Small intestine (tissue), 7 donors: ENCODE measurements at regions not wholly inside any gene's neighbourhood (a gene's known extent, or its start where the extent isn't known, plus 50 kb on each side); places are given as distances from the start of the nearest gene placed in this dataset.

ENCODE experiments used
- DNase-seq, 2 donors: peaks; one replicate each; pipeline versions ENCODE4 v3.0.0 to v3.0.0-alpha.2; 2013
- FAIRE-seq: peaks from 2 replicates; lab custom pipeline; 2012; peaks lifted over from hg19 to GRCh38; lab: Jason Lieb, UNC
- H3K27ac ChIP-seq, 3 donors: one replicate each; pipeline ENCODE4 v1.5.1; 2013; ENCODE audit warnings: low read length in 2 of 3, mild to moderate bottlenecking in 2 of 3, control low read depth in 1 of 3, inconsistent platforms in 1 of 3, low read depth in 1 of 3, moderate library complexity in 1 of 3
- H3K27me3 ChIP-seq, 3 donors: one replicate each; pipeline ENCODE4 v1.6.1; 2013; ENCODE audit warnings: low read length in 3 of 3, inconsistent platforms in 1 of 3; ENCODE audit not compliant: control insufficient read depth in 3 of 3, insufficient read depth in 3 of 3
- H3K36me3 ChIP-seq, 3 donors: one replicate each; pipeline ENCODE4 v1.6.1; 2013; ENCODE audit warnings: low read length in 3 of 3, inconsistent platforms in 1 of 3, low read depth in 1 of 3, mild to moderate bottlenecking in 1 of 3, moderate library complexity in 1 of 3; ENCODE audit not compliant: control insufficient read depth in 3 of 3, insufficient read depth in 2 of 3
- H3K4me1 ChIP-seq, 3 donors: one replicate each; pipeline ENCODE4 v1.6.1; 2013; ENCODE audit warnings: low read length in 2 of 3, inconsistent platforms in 1 of 3, low read depth in 1 of 3, mild to moderate bottlenecking in 1 of 3, moderate library complexity in 1 of 3; ENCODE audit not compliant: control insufficient read depth in 3 of 3, insufficient read depth in 2 of 3
- H3K4me3 ChIP-seq, 3 donors: one replicate each; pipeline ENCODE4 v1.5.1; 2013; ENCODE audit warnings: low read length in 3 of 3, control low read depth in 1 of 3, inconsistent platforms in 1 of 3, low read depth in 1 of 3, mild to moderate bottlenecking in 1 of 3, moderate library complexity in 1 of 3
- H3K9me3 ChIP-seq, 2 donors: one replicate each; pipeline ENCODE4 v1.6.1; 2013; ENCODE audit warnings: low read depth in 1 of 2, low read length in 1 of 2; ENCODE audit not compliant: control insufficient read depth in 2 of 2, insufficient read depth in 1 of 2
- WGBS, 3 donors: extraction: QIAGEN DNeasy Blood & Tissue Kit; methylation state at CpG; one replicate each; pipeline ENCODE4 v1.1.7; 2013; 5-methylcytosine and 5-hydroxymethylcytosine counted together
- donor health status: healthy with polysubstance abuse.
- donor health status: control.
- donor health status: control.
- donor health status: Bipolar disorder and iron deficiency.
- donor health status: healthy.

DNA sequence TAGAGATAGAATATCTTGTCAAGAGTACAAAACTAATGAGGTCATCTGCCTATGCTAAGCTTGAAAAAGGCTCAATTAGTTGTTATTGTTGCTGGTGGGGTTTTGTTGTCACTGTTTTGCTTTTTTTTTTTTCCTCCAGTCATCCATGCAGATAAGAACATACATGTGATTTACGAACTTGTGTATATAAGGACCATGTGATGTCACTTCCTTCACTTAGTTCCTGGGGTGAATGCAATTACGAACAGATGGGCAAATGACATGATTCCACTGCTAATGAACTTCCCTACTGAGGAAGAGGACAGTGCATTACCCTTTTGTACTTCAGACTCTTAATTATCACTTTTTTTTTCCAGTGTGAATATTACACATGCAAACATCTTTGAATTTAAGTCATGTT is 1175.3 kb upstream of the GJE1 start:
- WGBS, 3 donors: 74 to 83% (median 74%) methylated on average over 2 of the region's 2 CpGs
- no peak for FAIRE-seq
- no peaks in the 10 kb centered on the region for H3K36me3 ChIP-seq

DNA sequence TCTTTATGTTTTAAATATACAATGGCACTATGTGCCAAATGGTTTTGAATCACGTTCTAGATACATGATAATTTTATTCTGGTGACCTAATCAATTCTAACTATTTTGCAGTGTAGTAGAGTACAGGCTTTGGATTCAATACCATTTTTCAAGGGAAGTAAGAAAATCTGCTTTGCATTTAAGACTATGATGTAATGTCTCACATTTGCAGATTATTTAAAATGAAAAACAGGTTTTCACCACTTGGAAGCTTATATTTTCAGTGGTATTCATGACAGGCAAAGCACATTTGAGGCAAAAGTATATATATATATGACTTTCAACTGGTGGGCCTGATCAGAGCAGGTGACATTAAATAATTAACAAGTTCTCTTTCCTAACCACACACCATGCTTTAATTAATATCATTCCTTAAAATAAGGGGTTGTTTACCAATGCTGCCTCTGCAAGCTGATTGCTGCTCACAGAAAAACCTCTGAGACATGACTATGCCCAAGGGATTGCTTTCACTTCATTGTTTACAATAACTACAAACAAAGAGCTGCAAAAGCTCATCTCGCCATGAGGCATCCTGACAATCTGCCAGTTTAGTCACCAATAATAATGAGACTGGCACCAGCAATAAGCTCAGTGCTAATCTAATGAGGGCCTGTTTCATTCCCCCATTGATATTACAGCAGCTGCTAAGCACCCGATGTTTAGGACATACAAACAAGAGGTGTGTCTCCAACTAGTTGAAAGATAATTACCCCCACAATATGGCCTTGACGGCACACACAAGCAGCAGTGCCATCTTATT is 1176.0 kb upstream of the GJE1 start:
- H3K27me3 ChIP-seq: no peaks in the 10 kb centered on the region
- no peaks in the 10 kb centered on the region for H3K36me3 ChIP-seq
- H3K4me1 ChIP-seq: no peaks in the 10 kb centered on the region
- no peak for FAIRE-seq
- DNase-seq: peak in 1 of 2 donors; percentile 9
- no peaks in the 10 kb centered on the region for H3K9me3 ChIP-seq
- WGBS, 3 donors: 66 to 75% (median 71%) methylated on average over 4 of the region's 4 CpGs
- H3K27ac ChIP-seq: no peak overlapping the region
- no peak overlapping the region for H3K4me3 ChIP-seq

More for the DNA sequence above, 1175.3 kb upstream of the GJE1 start:
- peak in 1 of 2 donors; percentile 9 for DNase-seq
- Histone ChIP-seq H3K9me3 (no peaks in the 10 kb centered on the region), H3K27ac (no peak overlapping the region), H3K4me3 (no peak overlapping the region), H3K27me3 (no peaks in the 10 kb centered on the region), H3K4me1 (no peaks in the 10 kb centered on the region)

DNA sequence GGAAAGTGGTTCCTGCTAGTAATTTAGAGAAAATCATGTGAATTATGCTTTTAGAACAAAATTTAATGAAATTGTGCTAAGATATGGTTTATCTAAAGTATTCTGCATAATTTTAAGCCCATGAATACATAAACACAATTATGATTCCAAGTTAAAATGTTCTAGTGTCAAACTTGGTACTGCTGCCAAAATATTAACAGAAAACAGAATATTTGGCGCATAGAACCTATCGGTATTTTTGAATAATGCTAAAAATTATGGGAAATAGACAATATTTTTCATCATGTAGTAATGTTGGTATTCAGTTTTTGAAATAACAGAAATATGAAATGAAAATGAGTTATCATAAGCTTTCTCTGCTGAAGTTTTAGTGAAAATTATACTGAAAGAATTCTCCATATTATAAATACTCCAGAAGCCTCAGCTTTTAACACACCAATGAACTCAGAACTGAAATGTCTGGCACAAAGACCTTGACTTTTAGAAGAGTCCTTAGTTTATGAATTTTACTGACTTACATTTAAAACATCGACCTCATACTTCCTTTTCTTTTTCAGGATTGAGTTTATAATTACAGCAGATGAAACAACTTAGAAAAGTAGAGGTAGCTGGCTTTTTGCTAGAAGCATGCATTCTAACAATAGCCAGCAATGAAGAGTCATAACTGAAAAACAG is 1192.3 kb upstream of the GJE1 start:
- no peaks in the 10 kb centered on the region for H3K36me3 ChIP-seq
- H3K9me3 ChIP-seq: peaks cover 0 to 13% of the 10 kb centered on the region in 2 donors
- no peak for FAIRE-seq
- H3K27ac ChIP-seq: no peak overlapping the region
- no peak for DNase-seq
- no peaks in the 10 kb centered on the region for H3K27me3 ChIP-seq
- no peaks in the 10 kb centered on the region for H3K4me1 ChIP-seq
- 72 to 82% (median 79%) methylated on average over 3 of the region's 3 CpGs for WGBS, 3 donors
- H3K4me3 ChIP-seq: no peak overlapping the region

DNA sequence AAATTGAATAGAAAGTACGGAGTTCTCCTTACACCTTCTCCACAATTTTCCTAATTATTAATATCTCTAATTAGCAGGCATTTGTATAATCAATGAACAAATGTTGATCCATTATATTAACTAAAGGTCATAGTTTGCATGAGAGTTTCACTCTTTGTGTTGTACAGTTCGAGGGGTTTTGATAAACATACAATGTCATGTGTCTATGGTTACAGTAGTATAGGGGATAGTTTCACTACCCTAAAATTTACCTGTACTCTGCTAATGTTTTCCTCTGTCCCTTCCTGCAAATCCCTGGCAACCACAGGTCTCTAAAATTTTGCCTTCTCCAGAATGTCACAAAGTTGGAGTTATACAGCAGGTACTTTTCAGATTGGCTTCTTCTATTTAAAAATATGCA is 1199.8 kb upstream of the GJE1 start:
- Histone ChIP-seq H3K9me3 (no peaks in the 10 kb centered on the region), H3K4me3 (no peak overlapping the region), H3K27ac (no peak overlapping the region), H3K36me3 (no peaks in the 10 kb centered on the region), H3K27me3 (no peaks in the 10 kb centered on the region), H3K4me1 (no peaks in the 10 kb centered on the region)
- 78 to 85% (median 81%) methylated on average over 2 of the region's 2 CpGs for WGBS, 3 donors
- DNase-seq: no peak
- FAIRE-seq: no peak

DNA sequence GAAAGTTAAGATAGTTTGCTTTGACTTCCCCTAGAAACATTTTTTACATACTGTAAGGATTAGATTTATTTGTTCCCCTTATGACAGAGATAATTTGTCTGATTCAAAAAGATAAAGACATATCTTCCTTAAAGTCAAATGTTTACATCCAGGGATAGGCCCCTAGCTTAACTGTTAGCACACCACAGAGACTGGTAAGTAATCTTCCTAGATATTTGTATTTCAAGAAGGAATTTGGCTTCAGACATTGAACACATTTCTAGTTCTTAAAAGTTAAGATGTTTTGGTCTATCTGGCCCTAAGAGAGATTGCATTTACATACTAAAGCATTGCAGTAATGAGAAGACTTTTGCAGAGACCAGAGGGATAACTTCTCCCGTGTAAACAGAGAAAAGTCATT is 1201.1 kb upstream of the GJE1 start:
- no peak for DNase-seq
- Histone ChIP-seq H3K4me3 (no peak overlapping the region), H3K27me3 (no peaks in the 10 kb centered on the region), H3K4me1 (no peaks in the 10 kb centered on the region), H3K27ac (no peak overlapping the region), H3K9me3 (no peaks in the 10 kb centered on the region), H3K36me3 (no peaks in the 10 kb centered on the region)
- whole genome bisulfite sequencing, 3 donors: 80 to 84% (median 83%) methylated on average over 1 of the region's 1 CpG
- FAIRE-seq: no peak

DNA sequence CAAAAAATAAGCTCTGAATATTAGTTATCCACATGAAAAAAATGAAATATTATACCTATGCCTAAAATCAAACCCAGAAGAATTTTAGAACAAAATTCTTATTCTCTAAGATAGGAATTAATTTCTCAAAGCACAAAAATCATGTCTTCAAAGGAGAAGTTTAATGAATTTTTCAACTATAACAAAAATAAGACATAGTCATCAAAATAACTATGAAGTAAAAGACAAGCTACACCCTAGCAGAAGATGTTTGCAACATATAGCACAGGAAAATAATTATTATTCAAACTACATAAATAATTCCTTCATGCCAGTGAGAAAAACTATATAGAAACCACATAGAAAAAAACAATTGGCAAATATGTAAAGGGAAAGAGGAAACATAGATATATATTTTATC is 1203.6 kb upstream of the GJE1 start:
- no peaks in the 10 kb centered on the region for H3K9me3 ChIP-seq
- no peak overlapping the region for H3K27ac ChIP-seq
- DNase-seq (no peak), FAIRE-seq (no peak)
- no peaks in the 10 kb centered on the region for H3K36me3 ChIP-seq
- H3K4me1 ChIP-seq: no peaks in the 10 kb centered on the region
- H3K4me3 ChIP-seq: no peak overlapping the region
- no peaks in the 10 kb centered on the region for H3K27me3 ChIP-seq

DNA sequence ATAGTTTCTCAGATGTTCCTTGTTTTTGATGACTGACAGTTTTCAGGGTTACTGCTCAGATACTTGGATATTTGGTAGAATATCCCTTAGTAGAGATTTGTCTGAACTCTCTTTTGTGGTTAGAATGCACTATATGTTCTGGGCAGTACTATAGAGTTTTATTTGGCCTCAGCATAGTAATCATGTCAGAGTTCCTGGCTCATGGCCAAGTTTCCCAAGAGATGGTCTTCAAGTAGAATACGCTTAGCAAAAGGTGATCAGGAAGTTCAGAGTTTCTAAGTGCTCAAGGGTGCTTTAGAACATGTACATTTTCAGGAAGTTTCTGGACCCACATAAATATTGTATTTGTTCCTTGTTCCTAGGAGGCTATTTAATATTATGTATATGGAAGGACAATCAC is 1209.7 kb upstream of the GJE1 start:
- WGBS, 3 donors: 75 to 83% (median 80%) methylated on average over 1 of the region's 1 CpG
- Histone ChIP-seq H3K4me1 (no peaks in the 10 kb centered on the region), H3K27me3 (no peaks in the 10 kb centered on the region), H3K9me3 (no peaks in the 10 kb centered on the region), H3K27ac (no peak overlapping the region), H3K36me3 (no peaks in the 10 kb centered on the region), H3K4me3 (no peak overlapping the region)
- no peak for FAIRE-seq
- DNase-seq: no peak

DNA sequence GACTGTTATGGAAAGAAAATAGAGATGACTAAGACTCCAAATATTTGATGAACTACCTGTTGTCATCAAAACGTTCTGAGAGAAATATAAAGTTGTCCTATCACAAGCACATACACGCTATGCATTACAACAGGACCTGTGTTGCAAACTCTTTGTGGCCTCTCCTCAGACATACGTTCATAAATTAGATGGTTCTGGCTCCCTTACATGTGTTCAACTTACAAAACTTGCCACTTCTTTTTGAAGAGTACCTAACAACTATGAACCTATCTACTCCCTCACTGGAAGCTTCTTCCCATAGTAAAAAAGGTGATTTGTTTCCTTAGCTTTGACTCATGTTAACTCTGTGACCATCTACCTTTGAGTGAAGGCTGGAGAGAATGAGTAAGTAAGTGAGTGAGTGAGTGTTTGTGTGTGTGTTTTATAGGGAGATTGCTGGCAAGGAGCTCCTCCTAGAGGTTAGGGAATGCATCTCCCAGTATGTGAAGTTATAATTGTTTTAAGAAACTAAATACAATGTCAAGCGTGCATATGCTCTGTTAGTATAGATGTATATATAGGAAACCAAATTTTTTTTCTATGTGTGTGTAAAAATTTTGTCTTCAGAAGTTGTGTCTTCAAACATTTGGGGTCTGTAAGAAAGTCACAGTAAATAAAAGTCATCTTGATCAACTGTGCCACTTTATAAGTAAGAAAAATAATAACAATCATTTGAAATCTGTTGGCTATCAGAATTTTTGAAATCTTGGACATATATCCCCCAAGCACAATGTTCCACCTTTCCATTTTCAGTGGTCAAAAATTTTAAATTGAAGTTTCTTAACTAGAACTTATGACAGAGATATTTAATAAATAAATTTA is 1211.1 kb upstream of the GJE1 start:
- peak; percentile 72 to 77 for DNase-seq
- H3K9me3 ChIP-seq: peaks cover 0 to 9% of the 10 kb centered on the region in 2 donors
- H3K4me3 ChIP-seq: no peak overlapping the region
- H3K4me1 ChIP-seq: peaks cover 0 to 6% (median 0%) of the 10 kb centered on the region in 3 donors
- H3K27ac ChIP-seq: no peak overlapping the region
- 47 to 55% (median 49%) methylated on average over 4 of the region's 4 CpGs for WGBS, 3 donors
- no peaks in the 10 kb centered on the region for H3K36me3 ChIP-seq
- FAIRE-seq: peak; percentile 39
- H3K27me3 ChIP-seq: no peaks in the 10 kb centered on the region
